ENCODE measurements at regions not wholly inside any gene's neighbourhood (a gene's known extent, or its start where the extent isn't known, plus 50 kb on each side); places are given as distances from the start of the nearest gene placed in this dataset.

GRCh38 chr6:167668019-167668753, 158.5 kb upstream of the AFDN start:
- TF ChIP-seq, protein P1, sequence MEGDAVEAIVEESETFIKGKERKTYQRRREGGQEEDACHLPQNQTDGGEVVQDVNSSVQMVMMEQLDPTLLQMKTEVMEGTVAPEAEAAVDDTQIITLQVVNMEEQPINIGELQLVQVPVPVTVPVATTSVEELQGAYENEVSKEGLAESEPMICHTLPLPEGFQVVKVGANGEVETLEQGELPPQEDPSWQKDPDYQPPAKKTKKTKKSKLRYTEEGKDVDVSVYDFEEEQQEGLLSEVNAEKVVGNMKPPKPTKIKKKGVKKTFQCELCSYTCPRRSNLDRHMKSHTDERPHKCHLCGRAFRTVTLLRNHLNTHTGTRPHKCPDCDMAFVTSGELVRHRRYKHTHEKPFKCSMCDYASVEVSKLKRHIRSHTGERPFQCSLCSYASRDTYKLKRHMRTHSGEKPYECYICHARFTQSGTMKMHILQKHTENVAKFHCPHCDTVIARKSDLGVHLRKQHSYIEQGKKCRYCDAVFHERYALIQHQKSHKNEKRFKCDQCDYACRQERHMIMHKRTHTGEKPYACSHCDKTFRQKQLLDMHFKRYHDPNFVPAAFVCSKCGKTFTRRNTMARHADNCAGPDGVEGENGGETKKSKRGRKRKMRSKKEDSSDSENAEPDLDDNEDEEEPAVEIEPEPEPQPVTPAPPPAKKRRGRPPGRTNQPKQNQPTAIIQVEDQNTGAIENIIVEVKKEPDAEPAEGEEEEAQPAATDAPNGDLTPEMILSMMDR (IDR thresholded peaks at IDR 0.05; ENCODE audit: poor library complexity, severe bottlenecking) = no peak
- no peak overlapping the region for H3K27ac ChIP-seq (ENCODE audit: poor library complexity, severe bottlenecking)
- no peaks in the 10 kb centered on the region for H3K36me3 ChIP-seq (ENCODE audit: low read depth)
- DNase-seq (ENCODE audit: low spot score) (no peak), ATAC-seq (ENCODE audit: low read depth) (no peak)
- no peaks in the 10 kb centered on the region for H3K9me3 ChIP-seq (ENCODE audit: severe bottlenecking)
- no peaks in the 10 kb centered on the region for H3K4me1 ChIP-seq (ENCODE audit: insufficient read depth, poor library complexity, severe bottlenecking)
- no peak overlapping the region for H3K4me3 ChIP-seq (ENCODE audit: severe bottlenecking)
- no peaks in the 10 kb centered on the region for H3K27me3 ChIP-seq (ENCODE audit: insufficient read depth, poor library complexity, severe bottlenecking)

GRCh38 chr6:167668754-167669552, 157.8 kb upstream of the AFDN start:
- Histone ChIP-seq H3K36me3 (ENCODE audit: low read depth) (no peaks in the 10 kb centered on the region), H3K27me3 (ENCODE audit: insufficient read depth, poor library complexity, severe bottlenecking) (no peaks in the 10 kb centered on the region), H3K27ac (ENCODE audit: poor library complexity, severe bottlenecking) (no peak overlapping the region), H3K4me1 (ENCODE audit: insufficient read depth, poor library complexity, severe bottlenecking) (no peaks in the 10 kb centered on the region), H3K9me3 (ENCODE audit: severe bottlenecking) (no peaks in the 10 kb centered on the region), H3K4me3 (ENCODE audit: severe bottlenecking) (no peak overlapping the region)
- DNase-seq (ENCODE audit: low spot score) (no peak), ATAC-seq (ENCODE audit: low read depth) (no peak)
- TF ChIP-seq, protein P1 (IDR thresholded peaks at IDR 0.05; ENCODE audit: poor library complexity, severe bottlenecking) = no peak

DNA sequence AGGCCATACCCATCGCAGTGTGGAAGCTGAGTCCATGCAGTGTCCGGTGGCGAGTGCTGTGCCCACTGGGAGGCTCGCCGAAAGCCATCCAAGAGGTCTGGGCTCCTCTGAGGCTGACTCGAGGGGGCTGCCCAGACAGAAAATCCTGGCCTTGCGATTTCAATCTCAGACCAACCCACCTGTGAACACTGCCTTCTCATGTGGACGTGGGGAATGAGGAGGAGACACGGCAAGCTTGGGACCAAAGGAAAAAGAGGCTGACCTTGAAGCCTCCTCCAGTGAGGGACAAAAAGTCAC, 157.2 kb upstream of the AFDN start:
- Histone ChIP-seq H3K4me3 (ENCODE audit: severe bottlenecking) (no peak overlapping the region), H3K4me1 (ENCODE audit: insufficient read depth, poor library complexity, severe bottlenecking) (no peaks in the 10 kb centered on the region), H3K36me3 (ENCODE audit: low read depth) (no peaks in the 10 kb centered on the region), H3K9me3 (ENCODE audit: severe bottlenecking) (no peaks in the 10 kb centered on the region), H3K27me3 (ENCODE audit: insufficient read depth, poor library complexity, severe bottlenecking) (no peaks in the 10 kb centered on the region), H3K27ac (ENCODE audit: poor library complexity, severe bottlenecking) (no peak overlapping the region)
- no peak for DNase-seq (ENCODE audit: low spot score)
- ATAC-seq (ENCODE audit: low read depth) = no peak
- TF ChIP-seq, protein P1 (IDR thresholded peaks at IDR 0.05; ENCODE audit: poor library complexity, severe bottlenecking) = no peak

DNA sequence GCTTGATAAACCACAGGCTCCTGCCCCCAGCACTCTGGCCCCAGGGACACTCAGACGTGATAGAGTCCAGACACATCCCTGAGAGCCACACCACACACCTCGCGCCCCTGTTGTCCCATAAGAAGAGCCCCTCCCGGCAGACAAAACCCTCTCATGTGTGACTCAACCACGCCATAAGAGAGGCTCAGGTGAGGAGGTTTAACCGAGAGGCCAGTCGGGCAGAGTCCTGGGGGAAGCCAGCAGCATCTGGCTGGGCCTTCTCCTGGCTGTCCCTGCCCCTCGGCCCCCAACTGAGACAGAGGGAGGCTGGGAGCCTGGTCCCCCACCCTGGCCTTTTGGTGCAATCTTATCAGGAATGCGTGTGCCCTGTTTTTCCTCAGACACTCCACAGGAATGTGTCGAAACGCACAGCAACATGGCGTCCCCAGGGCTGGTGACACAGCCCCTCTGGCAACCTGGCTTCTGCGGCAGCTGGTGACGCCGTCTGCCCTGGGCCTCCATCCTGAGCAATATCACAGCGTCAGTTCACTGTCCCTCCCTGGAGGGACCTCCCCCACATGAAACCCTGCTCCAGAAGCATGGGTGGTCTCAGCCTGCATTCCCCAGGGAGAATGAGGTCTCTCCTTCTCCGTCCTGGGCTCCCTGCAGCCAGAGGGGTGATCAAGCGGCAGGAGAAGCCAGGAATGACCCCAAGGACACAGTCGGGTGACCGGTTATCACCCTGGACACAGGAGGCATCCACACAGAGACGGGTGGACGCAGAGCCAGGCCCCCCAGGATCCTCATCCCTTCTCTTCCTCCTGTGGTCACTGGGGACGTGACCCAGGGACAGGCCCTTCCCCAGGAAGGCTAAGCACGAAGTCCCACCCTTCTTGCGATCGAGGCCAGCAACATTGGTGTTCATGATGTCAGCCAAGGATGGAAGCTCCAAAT, 156.6 kb upstream of the AFDN start:
- H3K27me3 ChIP-seq (ENCODE audit: insufficient read depth, poor library complexity, severe bottlenecking) = no peaks in the 10 kb centered on the region
- DNase-seq (ENCODE audit: low spot score) = no peak
- H3K4me1 ChIP-seq (ENCODE audit: insufficient read depth, poor library complexity, severe bottlenecking) = no peaks in the 10 kb centered on the region
- H3K36me3 ChIP-seq (ENCODE audit: low read depth) = no peaks in the 10 kb centered on the region
- TF ChIP-seq, protein P1 (IDR thresholded peaks at IDR 0.05; ENCODE audit: poor library complexity, severe bottlenecking) = no peak
- H3K9me3 ChIP-seq (ENCODE audit: severe bottlenecking) = no peaks in the 10 kb centered on the region
- no peak for ATAC-seq (ENCODE audit: low read depth)
- no peak overlapping the region for H3K4me3 ChIP-seq (ENCODE audit: severe bottlenecking)
- H3K27ac ChIP-seq (ENCODE audit: poor library complexity, severe bottlenecking) = no peak overlapping the region
